ENCODE measurements at regions not wholly inside any gene's neighbourhood (a gene's known extent, or its start where the extent isn't known, plus 50 kb on each side); places are given as distances from the start of the nearest gene placed in this dataset.

- no peak overlapping the region for H3K27ac Mint-ChIP-seq
- intact Hi-C loops (cut with micrococcal nuclease): no loop called here
- TF ChIP-seq CTCF (IDR thresholded peaks at IDR 0.05) (no peak), EZH2 (IDR thresholded peaks at IDR 0.05; ENCODE audit: borderline replicate concordance, insufficient read depth, low read depth, low read length, poor library complexity, severe bottlenecking) (no peak)
- peaks cover 12% of the 10 kb centered on the region for H3K4me1 Mint-ChIP-seq
- no peaks in the 10 kb centered on the region for H3K79me2 ChIP-seq (ENCODE audit: control insufficient read depth, insufficient read depth, low read length)
- POLR2A ChIA-PET: no interaction called here
- WGBS (ENCODE audit: insufficient coverage): no CpG with 5 or more reads among the region's 1 CpG
- H3K4me2 ChIP-seq (replicated peaks; ENCODE audit: low read depth, low read length, poor library complexity, severe bottlenecking): no peak overlapping the region
- H3K9me3 ChIP-seq (ENCODE audit: control extremely low read depth in 1 of 3, control insufficient read depth in 2 of 3, insufficient read depth in 1 of 3, low read length in 2 of 3): no peaks in the 10 kb centered on the region
- CTCF ChIA-PET: no interaction called here
- H3K36me3 ChIP-seq (replicated peaks in 1 of 2; ENCODE audit: control extremely low read depth in 1 of 2, control insufficient read depth in 1 of 2, extremely low read depth in 1 of 2, insufficient read depth in 2 of 2, low read length in 1 of 2): no peaks in the 10 kb centered on the region
- no peak for DNase-seq
- no peak overlapping the region for H3K9ac ChIP-seq (ENCODE audit: low read length)
- H4K20me1 ChIP-seq (ENCODE audit: control insufficient read depth, insufficient read depth, low read length, poor library complexity, severe bottlenecking): no peaks in the 10 kb centered on the region
- H2AFZ ChIP-seq (ENCODE audit: insufficient read depth, low read depth, low read length, poor library complexity, severe bottlenecking): no peak overlapping the region
- H3K27me3 Mint-ChIP-seq: no peaks in the 10 kb centered on the region
- no peaks in the 10 kb centered on the region for H3K9me3 Mint-ChIP-seq (ENCODE audit: insufficient read depth)
- no peaks in the 10 kb centered on the region for H3K27me3 ChIP-seq (replicated peaks in 1 of 4; ENCODE audit: control extremely low read depth in 1 of 4, control insufficient read depth in 3 of 4, insufficient read depth in 4 of 4, low read length in 3 of 4)
- ATAC-seq (ENCODE audit: low read depth): no peak
- H3K4me1 ChIP-seq (ENCODE audit: control insufficient read depth in 2 of 2, insufficient read depth in 2 of 2, low read length in 2 of 2): peaks cover 0 to 4% of the 10 kb centered on the region in 2 donors
- no peak overlapping the region for H3K4me3 ChIP-seq (ENCODE audit: control extremely low read depth in 1 of 5, extremely low read depth in 1 of 5, insufficient read depth in 1 of 5, low read depth in 2 of 5, low read length in 4 of 5)
- H3K27ac ChIP-seq (ENCODE audit: low read length in 2 of 2): no peak overlapping the region
- H3K4me3 Mint-ChIP-seq: no peak overlapping the region
Measured at GRCh38 chr14:89646971-89647370, 229.9 kb upstream of the FOXN3 start.

- Mint-ChIP-seq H3K9me3 (ENCODE audit: insufficient read depth) (no peaks in the 10 kb centered on the region), H3K27ac (no peak overlapping the region), H3K27me3 (no peaks in the 10 kb centered on the region), H3K4me3 (no peak overlapping the region), H3K4me1 (peaks cover 9% of the 10 kb centered on the region)
- no peaks in the 10 kb centered on the region for H3K9me3 ChIP-seq (ENCODE audit: control extremely low read depth in 1 of 3, control insufficient read depth in 2 of 3, insufficient read depth in 1 of 3, low read length in 2 of 3)
- H3K36me3 ChIP-seq (replicated peaks in 1 of 2; ENCODE audit: control extremely low read depth in 1 of 2, control insufficient read depth in 1 of 2, extremely low read depth in 1 of 2, insufficient read depth in 2 of 2, low read length in 1 of 2): no peaks in the 10 kb centered on the region
- ChIA-PET CTCF (no interaction called here), POLR2A (no interaction called here)
- ATAC-seq (ENCODE audit: low read depth) (no peak), DNase-seq (no peak)
- WGBS (ENCODE audit: insufficient coverage): 100% methylated on average over 3 of the region's 4 CpGs
- H3K4me3 ChIP-seq (ENCODE audit: control extremely low read depth in 1 of 5, extremely low read depth in 1 of 5, insufficient read depth in 1 of 5, low read depth in 2 of 5, low read length in 4 of 5): no peak overlapping the region
- no peaks in the 10 kb centered on the region for H3K4me1 ChIP-seq (ENCODE audit: control insufficient read depth in 2 of 2, insufficient read depth in 2 of 2, low read length in 2 of 2)
- no peak overlapping the region for H3K9ac ChIP-seq (ENCODE audit: low read length)
- no peaks in the 10 kb centered on the region for H3K79me2 ChIP-seq (ENCODE audit: control insufficient read depth, insufficient read depth, low read length)
- H4K20me1 ChIP-seq (ENCODE audit: control insufficient read depth, insufficient read depth, low read length, poor library complexity, severe bottlenecking): no peaks in the 10 kb centered on the region
- TF ChIP-seq CTCF (IDR thresholded peaks at IDR 0.05) (no peak), EZH2 (IDR thresholded peaks at IDR 0.05; ENCODE audit: borderline replicate concordance, insufficient read depth, low read depth, low read length, poor library complexity, severe bottlenecking) (no peak)
- H3K27ac ChIP-seq (ENCODE audit: low read length in 2 of 2): no peak overlapping the region
- intact Hi-C loops (cut with micrococcal nuclease): no loop called here
- no peak overlapping the region for H2AFZ ChIP-seq (ENCODE audit: insufficient read depth, low read depth, low read length, poor library complexity, severe bottlenecking)
- no peak overlapping the region for H3K4me2 ChIP-seq (replicated peaks; ENCODE audit: low read depth, low read length, poor library complexity, severe bottlenecking)
- H3K27me3 ChIP-seq (replicated peaks in 1 of 4; ENCODE audit: control extremely low read depth in 1 of 4, control insufficient read depth in 3 of 4, insufficient read depth in 4 of 4, low read length in 3 of 4): no peaks in the 10 kb centered on the region
Measured at GRCh38 chr14:89644641-89645040, 227.6 kb upstream of the FOXN3 start.

Data from B cell (primary cell).